OCI-LY3 (cell line): ENCODE measurements at regions not wholly inside any gene's neighbourhood (a gene's known extent, or its start where the extent isn't known, plus 50 kb on each side); places are given as distances from the start of the nearest gene placed in this dataset.

Source experiments
- CTCF ChIP-seq: fragments of 200-600, 300-600 bp; sonication (generic); IDR thresholded peaks from 2 replicates; pipeline ENCODE4 v1.5.1; 2014; ENCODE audit warnings: antibody characterized with exemption, low read length, low read depth
- EZH2phosphoT487 ChIP-seq: fragments of 200-600 bp; shearing (Covaris generic); IDR thresholded peaks from 2 replicates; pipeline ENCODE4 v1.6.1; 2018; ENCODE audit warnings: antibody characterized with exemption, mixed run types, low read depth

- TF ChIP-seq CTCF (no peak), EZH2phosphoT487 (no peak)
Observed at GRCh38 chrX:1118572-1119199, 93.8 kb downstream of the CRLF2 start.
